ENCODE measurements at regions not wholly inside any gene's neighbourhood (a gene's known extent, or its start where the extent isn't known, plus 50 kb on each side); places are given as distances from the start of the nearest gene placed in this dataset.

DNA sequence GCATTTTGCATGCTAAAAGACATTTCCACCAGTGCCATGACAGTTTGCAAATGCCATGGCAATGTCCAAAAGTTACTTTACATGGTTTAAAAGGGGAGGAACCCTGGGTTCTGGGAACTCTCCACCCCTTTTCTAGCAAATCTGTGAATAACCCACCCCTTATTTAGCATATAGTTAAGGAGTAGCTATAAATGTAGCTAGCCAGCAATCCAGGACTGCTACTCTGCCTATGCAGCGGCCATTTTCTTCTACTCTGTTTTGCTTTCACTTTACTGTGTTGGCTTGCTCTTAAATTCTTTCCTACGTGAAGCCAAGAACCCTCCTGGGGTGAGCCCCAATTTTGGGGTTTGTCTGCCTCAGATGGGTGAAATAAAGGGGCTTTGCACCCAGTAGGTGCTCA, 141.0 kb downstream of the PTPN11 start:
- TF ChIP-seq, protein P1, sequence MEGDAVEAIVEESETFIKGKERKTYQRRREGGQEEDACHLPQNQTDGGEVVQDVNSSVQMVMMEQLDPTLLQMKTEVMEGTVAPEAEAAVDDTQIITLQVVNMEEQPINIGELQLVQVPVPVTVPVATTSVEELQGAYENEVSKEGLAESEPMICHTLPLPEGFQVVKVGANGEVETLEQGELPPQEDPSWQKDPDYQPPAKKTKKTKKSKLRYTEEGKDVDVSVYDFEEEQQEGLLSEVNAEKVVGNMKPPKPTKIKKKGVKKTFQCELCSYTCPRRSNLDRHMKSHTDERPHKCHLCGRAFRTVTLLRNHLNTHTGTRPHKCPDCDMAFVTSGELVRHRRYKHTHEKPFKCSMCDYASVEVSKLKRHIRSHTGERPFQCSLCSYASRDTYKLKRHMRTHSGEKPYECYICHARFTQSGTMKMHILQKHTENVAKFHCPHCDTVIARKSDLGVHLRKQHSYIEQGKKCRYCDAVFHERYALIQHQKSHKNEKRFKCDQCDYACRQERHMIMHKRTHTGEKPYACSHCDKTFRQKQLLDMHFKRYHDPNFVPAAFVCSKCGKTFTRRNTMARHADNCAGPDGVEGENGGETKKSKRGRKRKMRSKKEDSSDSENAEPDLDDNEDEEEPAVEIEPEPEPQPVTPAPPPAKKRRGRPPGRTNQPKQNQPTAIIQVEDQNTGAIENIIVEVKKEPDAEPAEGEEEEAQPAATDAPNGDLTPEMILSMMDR (IDR thresholded peaks at IDR 0.05; ENCODE audit: insufficient read depth, low read depth, low read length, missing control alignments), result no peak
- DNase-seq (ENCODE audit: low read depth), result no peak
- no peak overlapping the region for H3K4me3 ChIP-seq (ENCODE audit: low read length)

DNA sequence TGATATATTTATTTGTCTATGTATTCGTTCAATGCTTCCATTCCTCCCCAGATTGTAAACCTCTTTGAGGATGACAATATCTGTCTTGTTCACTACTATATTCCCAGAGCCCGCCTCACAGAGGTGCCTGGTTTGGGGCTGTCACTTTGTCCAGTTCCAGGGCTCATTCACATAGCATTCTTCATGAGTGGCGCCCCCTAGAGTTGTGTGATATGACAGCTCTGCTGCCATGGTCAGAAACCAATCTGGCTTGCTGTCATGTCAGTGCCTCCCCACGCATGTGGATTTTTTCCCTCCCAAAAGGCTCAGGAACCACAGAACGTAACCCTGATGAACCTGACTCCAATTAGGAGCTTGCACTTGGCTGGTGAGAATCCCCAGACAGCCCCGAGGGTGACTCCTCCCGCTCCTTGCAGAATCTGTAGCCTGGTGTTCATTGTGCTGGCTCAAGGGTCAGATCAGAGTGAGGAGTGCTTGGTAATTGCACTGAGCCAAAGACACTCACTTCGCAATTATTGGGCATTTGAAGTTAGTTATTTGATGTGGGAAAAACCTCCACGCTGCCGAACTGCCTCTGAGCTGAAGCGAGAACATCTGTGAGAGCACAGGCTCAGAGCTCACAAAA, 145.5 kb downstream of the PTPN11 start:
- no peak overlapping the region for H3K4me3 ChIP-seq (ENCODE audit: low read length)
- DNase-seq (ENCODE audit: low read depth), result no peak
- TF ChIP-seq, protein P1 (IDR thresholded peaks at IDR 0.05; ENCODE audit: insufficient read depth, low read depth, low read length, missing control alignments), result no peak

DNA sequence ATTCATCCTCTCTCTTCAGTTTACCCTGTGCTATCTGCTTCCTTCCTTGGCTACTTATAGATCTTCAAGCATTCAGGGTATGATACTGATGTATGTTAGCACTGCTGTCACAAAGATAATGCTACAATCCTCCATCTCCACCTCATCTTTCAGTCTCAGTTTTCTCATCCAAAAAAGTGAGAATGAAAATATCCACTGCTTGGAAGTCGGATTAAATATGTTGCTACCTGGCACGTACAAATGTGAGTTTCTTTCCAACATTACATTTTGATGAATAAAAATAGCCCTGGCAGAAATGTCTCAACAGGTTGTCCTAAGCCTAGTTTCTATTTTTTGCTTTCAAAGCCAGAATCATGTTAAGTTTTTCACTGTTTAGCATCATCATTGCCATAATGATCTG, 149.9 kb downstream of the PTPN11 start:
- TF ChIP-seq, protein P1 (IDR thresholded peaks at IDR 0.05; ENCODE audit: insufficient read depth, low read depth, low read length, missing control alignments), result no peak
- no peak overlapping the region for H3K4me3 ChIP-seq (ENCODE audit: low read length)
- DNase-seq (ENCODE audit: low read depth), result no peak

DNA sequence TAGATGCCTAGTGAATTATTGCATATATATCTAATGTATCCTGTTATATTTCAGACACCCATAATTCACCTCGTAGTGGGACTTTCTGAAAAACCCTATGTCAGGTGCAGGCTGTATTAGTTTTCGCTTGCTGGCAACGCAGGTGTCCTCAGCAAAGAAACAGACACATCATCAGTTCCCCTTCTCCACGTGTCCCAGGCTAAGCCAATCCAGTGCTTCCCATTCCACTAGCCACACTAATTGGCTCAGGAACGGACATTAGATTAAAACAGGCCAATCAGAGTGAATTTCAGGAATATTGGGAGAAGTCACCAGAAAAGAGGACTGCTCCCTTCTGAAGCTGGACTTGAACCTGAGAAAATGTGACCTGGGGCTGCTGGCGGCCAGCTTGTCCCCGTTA, 151.3 kb downstream of the PTPN11 start:
- DNase-seq (ENCODE audit: low read depth), result no peak
- TF ChIP-seq, protein P1 (IDR thresholded peaks at IDR 0.05; ENCODE audit: insufficient read depth, low read depth, low read length, missing control alignments), result no peak
- no peak overlapping the region for H3K4me3 ChIP-seq (ENCODE audit: low read length)

DNA sequence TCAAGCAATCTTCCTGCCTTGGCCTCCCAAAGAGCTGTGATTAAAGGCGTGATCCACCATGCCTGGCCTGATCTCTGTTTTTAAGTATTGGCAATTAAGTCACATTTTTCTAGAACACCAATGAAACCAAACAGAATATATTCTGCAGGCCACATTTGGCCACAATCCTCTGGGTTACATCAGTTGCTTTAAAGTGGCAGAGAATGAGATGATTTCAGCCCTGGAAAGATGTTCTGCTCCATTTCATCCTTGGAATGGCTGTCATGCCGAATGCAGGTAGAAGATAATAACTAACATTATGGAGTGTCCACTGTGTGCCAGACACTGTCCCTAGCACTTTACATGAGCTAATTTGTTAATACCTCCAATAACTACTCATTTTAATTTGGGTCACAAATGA, 154.4 kb downstream of the PTPN11 start:
- TF ChIP-seq, protein P1 (IDR thresholded peaks at IDR 0.05; ENCODE audit: insufficient read depth, low read depth, low read length, missing control alignments), result no peak
- DNase-seq (ENCODE audit: low read depth), result no peak
- no peak overlapping the region for H3K4me3 ChIP-seq (ENCODE audit: low read length)

DNA sequence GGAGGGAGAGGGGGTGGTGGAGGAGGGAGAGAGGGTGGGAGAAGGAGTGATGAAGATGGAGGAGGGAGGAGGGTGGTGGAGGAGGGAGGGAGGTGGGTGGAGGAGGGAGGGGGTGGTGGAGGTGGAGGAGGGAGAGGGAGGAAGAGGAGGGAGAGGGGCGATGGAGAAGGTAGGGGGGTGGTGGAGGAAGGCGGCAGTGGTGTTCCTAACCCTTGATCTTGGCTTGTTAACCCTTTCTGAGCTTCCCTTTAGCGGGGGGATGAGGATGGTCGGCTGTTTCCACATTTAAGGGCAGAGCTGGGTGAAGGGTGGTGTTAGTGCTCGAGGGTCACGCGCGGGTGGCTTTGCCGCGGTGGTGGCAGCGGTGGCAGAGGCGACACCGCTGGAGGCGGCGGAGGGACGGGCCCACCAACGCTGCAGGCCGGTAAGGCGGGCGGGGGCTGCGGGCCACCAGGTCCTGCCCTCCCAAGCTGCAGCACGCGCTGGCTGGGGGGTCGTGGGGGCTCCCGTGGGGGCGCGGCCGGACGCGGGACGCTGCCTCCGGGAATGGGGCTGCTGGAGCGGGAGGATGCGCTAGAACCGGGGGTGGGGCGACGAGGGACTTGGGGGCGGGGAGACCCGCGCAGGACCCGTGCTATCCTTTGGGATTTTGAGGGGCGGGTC, 156.3 kb downstream of the PTPN11 start:
- TF ChIP-seq, protein P1 (IDR thresholded peaks at IDR 0.05; ENCODE audit: insufficient read depth, low read depth, low read length, missing control alignments), result no peak
- H3K4me3 ChIP-seq (ENCODE audit: low read length), result no peak overlapping the region
- DNase-seq (ENCODE audit: low read depth), result no peak
